Kidney epithelial cell (primary cell): ENCODE measurements at regions not wholly inside any gene's neighbourhood (a gene's known extent, or its start where the extent isn't known, plus 50 kb on each side); places are given as distances from the start of the nearest gene placed in this dataset.

ENCODE experiments used
- DNase-seq: peaks from one replicate; pipeline ENCODE4 v3.0.0-alpha.2; 2010; ENCODE audit warnings: low read depth
- H3K27me3 ChIP-seq: 2 replicates; pipeline ENCODE4 v1.6.0; 2011; ENCODE audit warnings: low read length; ENCODE audit not compliant: control insufficient read depth, insufficient read depth
- H3K36me3 ChIP-seq: 2 replicates; pipeline ENCODE4 v1.5.1; 2011; ENCODE audit warnings: low read length; ENCODE audit not compliant: control insufficient read depth, insufficient read depth
- H3K4me3 ChIP-seq: 2 replicates; pipeline ENCODE4 v1.5.1; 2011; ENCODE audit warnings: low read depth, mild to moderate bottlenecking, control low read depth, low read length
- TF ChIP-seq, protein P1 (sequence below): IDR thresholded peaks from 2 replicates; pipeline ENCODE4 v1.5.1; 2011; ENCODE audit warnings: mild to moderate bottlenecking, moderate library complexity, low read length, control low read depth, inconsistent platforms; ENCODE audit not compliant: insufficient read depth, poor library complexity, severe bottlenecking

DNA sequence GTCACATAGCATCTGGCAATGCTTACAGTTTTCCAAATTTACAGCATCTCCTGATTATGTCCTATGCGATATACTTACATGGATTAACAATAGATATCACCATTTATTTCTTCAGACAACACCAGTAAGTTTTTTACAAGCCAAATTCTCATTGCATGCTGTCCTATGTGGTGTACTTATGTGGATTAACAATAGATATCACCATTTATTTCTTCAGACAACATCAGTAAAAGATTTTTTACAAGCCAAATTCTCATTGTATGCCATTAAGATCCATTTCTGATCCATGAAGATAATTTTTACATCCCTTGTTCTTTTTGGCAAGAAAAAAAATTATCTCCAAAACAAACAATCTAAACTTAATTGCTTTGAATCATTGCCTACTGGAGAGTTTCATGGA is 340.9 kb downstream of the KCNN2 start:
- Histone ChIP-seq H3K36me3 (no peaks in the 10 kb centered on the region), H3K4me3 (no peak overlapping the region), H3K27me3 (no peaks in the 10 kb centered on the region)
- TF ChIP-seq, protein P1, sequence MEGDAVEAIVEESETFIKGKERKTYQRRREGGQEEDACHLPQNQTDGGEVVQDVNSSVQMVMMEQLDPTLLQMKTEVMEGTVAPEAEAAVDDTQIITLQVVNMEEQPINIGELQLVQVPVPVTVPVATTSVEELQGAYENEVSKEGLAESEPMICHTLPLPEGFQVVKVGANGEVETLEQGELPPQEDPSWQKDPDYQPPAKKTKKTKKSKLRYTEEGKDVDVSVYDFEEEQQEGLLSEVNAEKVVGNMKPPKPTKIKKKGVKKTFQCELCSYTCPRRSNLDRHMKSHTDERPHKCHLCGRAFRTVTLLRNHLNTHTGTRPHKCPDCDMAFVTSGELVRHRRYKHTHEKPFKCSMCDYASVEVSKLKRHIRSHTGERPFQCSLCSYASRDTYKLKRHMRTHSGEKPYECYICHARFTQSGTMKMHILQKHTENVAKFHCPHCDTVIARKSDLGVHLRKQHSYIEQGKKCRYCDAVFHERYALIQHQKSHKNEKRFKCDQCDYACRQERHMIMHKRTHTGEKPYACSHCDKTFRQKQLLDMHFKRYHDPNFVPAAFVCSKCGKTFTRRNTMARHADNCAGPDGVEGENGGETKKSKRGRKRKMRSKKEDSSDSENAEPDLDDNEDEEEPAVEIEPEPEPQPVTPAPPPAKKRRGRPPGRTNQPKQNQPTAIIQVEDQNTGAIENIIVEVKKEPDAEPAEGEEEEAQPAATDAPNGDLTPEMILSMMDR, result no peak
- no peak for DNase-seq

DNA sequence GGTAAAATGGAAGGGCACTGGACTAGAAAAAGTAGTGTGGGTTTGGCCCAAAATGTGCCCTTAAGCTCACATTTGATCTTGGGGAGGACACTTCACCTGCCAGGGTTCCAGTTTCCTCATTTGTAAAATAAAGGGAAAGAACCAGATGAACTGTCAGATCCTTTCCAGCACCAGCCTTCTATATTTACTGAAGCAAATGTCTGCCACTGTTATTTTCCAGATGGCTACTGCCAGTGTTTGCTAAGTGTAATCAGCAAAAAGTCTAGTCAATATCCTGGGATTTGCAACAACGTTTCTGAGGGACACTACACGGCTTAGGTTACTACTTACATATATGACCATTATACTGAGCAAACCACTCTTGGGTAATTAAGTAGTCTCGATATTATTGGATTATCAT is 340.3 kb downstream of the KCNN2 start:
- Histone ChIP-seq H3K36me3 (no peaks in the 10 kb centered on the region), H3K4me3 (no peak overlapping the region), H3K27me3 (no peaks in the 10 kb centered on the region)
- TF ChIP-seq, protein P1, result no peak
- DNase-seq, result no peak

DNA sequence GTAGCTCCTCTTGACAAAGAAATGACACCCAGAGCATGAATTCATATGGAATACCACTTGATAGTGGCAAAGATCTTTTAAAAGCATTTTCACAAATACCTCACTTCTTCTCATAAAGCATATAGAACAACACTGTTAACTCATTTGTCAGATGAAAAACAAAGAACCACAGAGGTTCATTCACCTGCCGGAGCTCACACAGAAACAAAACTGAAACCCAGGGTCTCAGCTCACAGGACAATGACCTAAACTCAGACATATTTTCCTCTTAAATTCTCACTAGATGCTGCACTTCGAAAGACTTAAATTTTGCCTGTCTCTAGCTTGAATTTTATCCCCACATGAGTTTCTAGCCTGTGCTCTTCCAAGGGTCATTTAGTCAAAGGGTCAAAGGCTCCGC is 339.0 kb downstream of the KCNN2 start:
- no peaks in the 10 kb centered on the region for H3K27me3 ChIP-seq
- no peaks in the 10 kb centered on the region for H3K36me3 ChIP-seq
- TF ChIP-seq, protein P1, result no peak
- no peak for DNase-seq
- H3K4me3 ChIP-seq, result no peak overlapping the region

DNA sequence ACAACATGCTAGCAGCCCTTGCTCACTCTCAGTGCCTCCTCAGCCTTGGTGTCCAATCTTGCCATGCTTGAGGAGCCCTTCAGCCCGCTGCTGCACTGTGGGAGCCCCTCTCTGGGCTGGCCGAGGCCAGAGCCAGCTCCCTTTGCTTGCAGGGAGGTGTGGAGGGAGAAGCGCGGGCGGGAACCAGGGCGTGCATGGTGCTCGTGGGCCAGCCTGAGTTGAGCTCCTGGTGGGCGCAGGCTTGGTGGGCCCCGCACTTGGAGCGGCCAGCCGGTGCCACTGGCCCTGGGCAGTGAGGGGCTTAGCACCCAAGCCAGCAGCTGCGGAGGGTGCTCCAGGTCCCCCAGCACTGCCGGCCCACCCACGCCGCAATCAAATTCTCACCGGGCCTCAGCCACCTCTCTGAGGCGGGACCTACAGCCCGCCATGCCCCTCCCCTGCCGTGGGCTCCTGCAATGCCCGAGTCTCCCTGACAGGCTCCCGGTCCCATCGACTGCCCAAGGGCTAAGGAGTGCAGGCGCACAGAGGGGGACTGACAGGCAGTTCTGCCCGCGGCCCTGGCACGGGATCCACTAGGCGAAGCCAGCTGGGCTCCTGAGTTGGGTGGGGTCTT is 333.5 kb downstream of the KCNN2 start:
- DNase-seq, result no peak
- H3K27me3 ChIP-seq, result no peaks in the 10 kb centered on the region
- no peak overlapping the region for H3K4me3 ChIP-seq
- H3K36me3 ChIP-seq, result no peaks in the 10 kb centered on the region
- TF ChIP-seq, protein P1, result no peak

DNA sequence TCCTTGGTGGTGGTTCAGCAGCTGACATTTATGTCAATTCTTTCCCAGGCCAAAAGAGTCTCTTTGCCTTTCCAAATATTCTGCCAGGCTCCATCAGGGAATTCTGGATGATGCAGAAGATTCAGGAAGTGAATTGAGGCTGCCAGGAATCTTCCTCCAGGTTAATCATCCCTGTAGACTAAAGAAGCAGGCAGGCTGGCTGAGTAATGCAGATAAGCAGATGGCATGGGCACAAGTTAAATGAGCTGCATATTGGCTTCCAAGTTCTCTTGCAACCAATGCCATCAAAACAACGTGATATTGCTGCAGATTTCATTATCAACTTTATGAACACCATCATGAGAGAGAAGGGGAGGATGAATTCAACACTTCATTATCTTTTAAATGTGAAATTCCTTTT is 324.5 kb downstream of the KCNN2 start:
- H3K36me3 ChIP-seq, result no peaks in the 10 kb centered on the region
- TF ChIP-seq, protein P1, result no peak
- H3K4me3 ChIP-seq, result no peak overlapping the region
- no peaks in the 10 kb centered on the region for H3K27me3 ChIP-seq
- DNase-seq, result no peak

DNA sequence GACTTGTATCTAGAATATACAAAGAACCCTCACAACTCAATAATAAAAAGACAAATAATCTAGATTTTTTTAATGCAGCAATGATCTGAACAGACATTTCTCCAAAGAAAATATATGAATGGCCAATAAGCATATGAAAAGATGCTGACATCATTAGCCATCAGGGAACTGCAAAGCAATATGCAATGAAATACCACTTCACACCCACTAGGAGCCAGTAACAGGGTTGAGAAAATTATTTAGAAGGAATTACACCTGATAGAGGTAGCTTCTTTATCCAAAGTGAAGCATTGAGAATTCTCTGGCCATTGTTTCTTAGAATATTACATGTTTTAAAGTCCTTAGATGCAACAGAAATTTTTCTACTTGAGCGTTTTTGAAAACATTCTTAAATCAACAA is 316.9 kb downstream of the KCNN2 start:
- TF ChIP-seq, protein P1, result no peak

More for the DNA sequence above, 316.9 kb downstream of the KCNN2 start:
- Histone ChIP-seq H3K4me3 (no peak overlapping the region), H3K36me3 (no peaks in the 10 kb centered on the region), H3K27me3 (no peaks in the 10 kb centered on the region)
- no peak for DNase-seq
